Stimulated activated naive CD8-positive, alpha-beta T cell treated with anti-CD3 and anti-CD28 coated beads, Interleukin-15, Interleukin-2, amounts not matched to agents 100 ng/mL and 50 ng/mL, for 24 hours (primary cell): ENCODE measurements at regions not wholly inside any gene's neighbourhood (a gene's known extent, or its start where the extent isn't known, plus 50 kb on each side); places are given as distances from the start of the nearest gene placed in this dataset.

ENCODE experiments used
- H3K27ac Mint-ChIP-seq: one replicate; pipeline ENCODE4 v1.8.0; 2021; ENCODE audit warnings: mild to moderate bottlenecking, mixed read lengths
- H3K27me3 Mint-ChIP-seq: one replicate; pipeline ENCODE4 v1.8.0; 2021; ENCODE audit warnings: mixed read lengths
- H3K36me3 Mint-ChIP-seq: one replicate; pipeline ENCODE4 v1.8.0; 2021; ENCODE audit warnings: low read depth, mixed read lengths
- H3K4me1 Mint-ChIP-seq: one replicate; pipeline ENCODE4 v1.8.0; 2021; ENCODE audit warnings: low read depth, mixed read lengths
- H3K4me3 Mint-ChIP-seq: one replicate; pipeline ENCODE4 v1.8.0; 2021; ENCODE audit warnings: mild to moderate bottlenecking, mixed read lengths
- H3K9me3 Mint-ChIP-seq: one replicate; pipeline ENCODE4 v1.8.0; 2021; ENCODE audit warnings: mixed read lengths

- H3K27me3 Mint-ChIP-seq: no peaks in the 10 kb centered on the region
- no peak overlapping the region for H3K27ac Mint-ChIP-seq
- no peaks in the 10 kb centered on the region for H3K36me3 Mint-ChIP-seq
- H3K4me1 Mint-ChIP-seq: no peaks in the 10 kb centered on the region
- H3K4me3 Mint-ChIP-seq: no peak overlapping the region
- peaks cover 6% of the 10 kb centered on the region for H3K9me3 Mint-ChIP-seq
These were observed 55.2 kb downstream of the IRX2 start for GRCh38 chr5:2696156-2696807.

- H3K4me1 Mint-ChIP-seq: no peaks in the 10 kb centered on the region
- H3K36me3 Mint-ChIP-seq: no peaks in the 10 kb centered on the region
- H3K27me3 Mint-ChIP-seq: no peaks in the 10 kb centered on the region
- peaks cover 9% of the 10 kb centered on the region for H3K9me3 Mint-ChIP-seq
- H3K4me3 Mint-ChIP-seq: no peak overlapping the region
- H3K27ac Mint-ChIP-seq: no peak overlapping the region
These were observed 56.1 kb downstream of the IRX2 start for GRCh38 chr5:2695200-2695891.

- Mint-ChIP-seq H3K4me3 (no peak overlapping the region), H3K27me3 (no peaks in the 10 kb centered on the region), H3K36me3 (no peaks in the 10 kb centered on the region), H3K9me3 (peaks cover 9% of the 10 kb centered on the region), H3K4me1 (no peaks in the 10 kb centered on the region), H3K27ac (no peak overlapping the region)
These were observed 59.9 kb downstream of the IRX2 start for GRCh38 chr5:2691530-2691929.

- H3K9me3 Mint-ChIP-seq: peaks cover 9% of the 10 kb centered on the region
- H3K4me1 Mint-ChIP-seq: no peaks in the 10 kb centered on the region
- no peak overlapping the region for H3K4me3 Mint-ChIP-seq
- H3K27ac Mint-ChIP-seq: no peak overlapping the region
- H3K36me3 Mint-ChIP-seq: no peaks in the 10 kb centered on the region
- H3K27me3 Mint-ChIP-seq: no peaks in the 10 kb centered on the region
These were observed 61.2 kb downstream of the IRX2 start for GRCh38 chr5:2690293-2690692.

- Mint-ChIP-seq H3K27me3 (no peaks in the 10 kb centered on the region), H3K4me3 (no peak overlapping the region), H3K9me3 (peaks cover 9% of the 10 kb centered on the region), H3K27ac (no peak overlapping the region), H3K4me1 (no peaks in the 10 kb centered on the region), H3K36me3 (no peaks in the 10 kb centered on the region)
These were observed 62.9 kb downstream of the IRX2 start for GRCh38 chr5:2688586-2688985.

GRCh38 chr5:2687746-2688145 lies 63.7 kb downstream of the IRX2 start:
- peaks cover 9% of the 10 kb centered on the region for H3K9me3 Mint-ChIP-seq
- H3K4me1 Mint-ChIP-seq: no peaks in the 10 kb centered on the region
- no peak overlapping the region for H3K27ac Mint-ChIP-seq
- no peaks in the 10 kb centered on the region for H3K27me3 Mint-ChIP-seq
- no peaks in the 10 kb centered on the region for H3K36me3 Mint-ChIP-seq
- no peak overlapping the region for H3K4me3 Mint-ChIP-seq

- Mint-ChIP-seq H3K4me1 (no peaks in the 10 kb centered on the region), H3K36me3 (no peaks in the 10 kb centered on the region)
These were observed 65.0 kb downstream of the IRX2 start for GRCh38 chr5:2686321-2687124.

GRCh38 chr5:2685651-2686272 lies 65.7 kb downstream of the IRX2 start:
- H3K4me3 Mint-ChIP-seq: no peak overlapping the region
- H3K9me3 Mint-ChIP-seq: peaks cover 3% of the 10 kb centered on the region
- no peaks in the 10 kb centered on the region for H3K27me3 Mint-ChIP-seq
- H3K4me1 Mint-ChIP-seq: no peaks in the 10 kb centered on the region
- H3K36me3 Mint-ChIP-seq: no peaks in the 10 kb centered on the region
- no peak overlapping the region for H3K27ac Mint-ChIP-seq

More at GRCh38 chr5:2686321-2687124, 65.0 kb downstream of the IRX2 start:
- H3K9me3 Mint-ChIP-seq: peaks cover 3% of the 10 kb centered on the region
- H3K4me3 Mint-ChIP-seq: no peak overlapping the region
- H3K27me3 Mint-ChIP-seq: no peaks in the 10 kb centered on the region
- H3K27ac Mint-ChIP-seq: no peak overlapping the region

GRCh38 chr5:2684606-2685005 lies 66.9 kb downstream of the IRX2 start:
- H3K27me3 Mint-ChIP-seq: no peaks in the 10 kb centered on the region
- no peak overlapping the region for H3K4me3 Mint-ChIP-seq
- H3K27ac Mint-ChIP-seq: no peak overlapping the region
- H3K9me3 Mint-ChIP-seq: peaks cover 5% of the 10 kb centered on the region
- H3K4me1 Mint-ChIP-seq: no peaks in the 10 kb centered on the region
- H3K36me3 Mint-ChIP-seq: no peaks in the 10 kb centered on the region

- Mint-ChIP-seq H3K36me3 (no peaks in the 10 kb centered on the region), H3K9me3 (peaks cover 6% of the 10 kb centered on the region), H3K4me3 (no peak overlapping the region), H3K27me3 (no peaks in the 10 kb centered on the region), H3K27ac (no peak overlapping the region), H3K4me1 (no peaks in the 10 kb centered on the region)
These were observed 67.8 kb downstream of the IRX2 start for GRCh38 chr5:2683720-2684119.

- Mint-ChIP-seq H3K36me3 (no peaks in the 10 kb centered on the region), H3K4me1 (no peaks in the 10 kb centered on the region), H3K4me3 (no peak overlapping the region), H3K27ac (no peak overlapping the region), H3K27me3 (no peaks in the 10 kb centered on the region), H3K9me3 (peaks cover 7% of the 10 kb centered on the region)
These were observed 70.0 kb downstream of the IRX2 start for GRCh38 chr5:2681476-2681875.

- Mint-ChIP-seq H3K36me3 (no peaks in the 10 kb centered on the region), H3K4me3 (no peak overlapping the region), H3K4me1 (no peaks in the 10 kb centered on the region), H3K27ac (no peak overlapping the region), H3K27me3 (no peaks in the 10 kb centered on the region), H3K9me3 (peaks cover 12% of the 10 kb centered on the region)
These were observed 70.5 kb downstream of the IRX2 start for GRCh38 chr5:2680979-2681378.

- Mint-ChIP-seq H3K27me3 (no peaks in the 10 kb centered on the region), H3K36me3 (no peaks in the 10 kb centered on the region), H3K4me1 (no peaks in the 10 kb centered on the region), H3K9me3 (peaks cover 15% of the 10 kb centered on the region), H3K27ac (no peak overlapping the region), H3K4me3 (no peak overlapping the region)
These were observed 73.8 kb downstream of the IRX2 start for GRCh38 chr5:2677689-2678088.

GRCh38 chr5:2675548-2675947 lies 75.9 kb downstream of the IRX2 start:
- no peaks in the 10 kb centered on the region for H3K36me3 Mint-ChIP-seq
- no peaks in the 10 kb centered on the region for H3K4me1 Mint-ChIP-seq
- no peak overlapping the region for H3K27ac Mint-ChIP-seq
- H3K4me3 Mint-ChIP-seq: no peak overlapping the region
- H3K27me3 Mint-ChIP-seq: no peaks in the 10 kb centered on the region
- H3K9me3 Mint-ChIP-seq: peaks cover 12% of the 10 kb centered on the region

- H3K4me1 Mint-ChIP-seq: no peaks in the 10 kb centered on the region
- no peak overlapping the region for H3K27ac Mint-ChIP-seq
These were observed 77.0 kb downstream of the IRX2 start for GRCh38 chr5:2674456-2674855.

More at GRCh38 chr5:2674456-2674855, 77.0 kb downstream of the IRX2 start:
- Mint-ChIP-seq H3K36me3 (no peaks in the 10 kb centered on the region), H3K4me3 (no peak overlapping the region), H3K27me3 (no peaks in the 10 kb centered on the region), H3K9me3 (peaks cover 9% of the 10 kb centered on the region)
